K562 (cell line): ENCODE measurements at regions not wholly inside any gene's neighbourhood (a gene's known extent, or its start where the extent isn't known, plus 50 kb on each side); places are given as distances from the start of the nearest gene placed in this dataset.

Experiments
- ARHGAP35 ChIP-seq: fragments of 450-650 bp; IDR thresholded peaks from 2 replicates; pipeline ENCODE4 v1.6.1; 2018; ENCODE audit not compliant: partially characterized antibody
- ARID1B ChIP-seq: fragments of 450-650 bp; IDR thresholded peaks from 2 replicates; pipeline ENCODE4 v1.6.1; 2016; ENCODE audit warnings: antibody characterized with exemption, mild to moderate bottlenecking, inconsistent platforms
- ATF4 ChIP-seq: fragments of 450-650 bp; formaldehyde crosslinking; IDR thresholded peaks from 2 replicates; pipeline ENCODE4 v1.4.0; 2022; ENCODE audit warnings: mild to moderate bottlenecking, moderate library complexity
- BCOR ChIP-seq: fragments of 450-650 bp; IDR thresholded peaks from 2 replicates; pipeline ENCODE4 v1.6.1; 2016
- BRF2 ChIP-seq: IDR thresholded peaks from 3 replicates; pipeline ENCODE4 v1.6.1; 2011; ENCODE audit warnings: borderline replicate concordance, mild to moderate bottlenecking; ENCODE audit not compliant: insufficient read length, insufficient read depth
- CCNT2 ChIP-seq: IDR thresholded peaks from 2 replicates; pipeline ENCODE4 v1.6.1; 2011; ENCODE audit warnings: borderline replicate concordance, low read depth, mild to moderate bottlenecking, moderate library complexity, mixed read lengths, low read length; ENCODE audit not compliant: insufficient read length; ENCODE audit errors: extremely low read depth
- CREM ChIP-seq: IDR thresholded peaks from 2 replicates; pipeline ENCODE4 v1.6.1; 2014; ENCODE audit warnings: antibody characterized with exemption, low read depth
- EGR1 ChIP-seq: fragments of 450-650 bp; conservative IDR thresholded peaks from 2 replicates; pipeline ENCODE4 v1.6.1; 2017; ENCODE audit warnings: mild to moderate bottlenecking
- HDGF ChIP-seq: fragments of 450-650 bp; IDR thresholded peaks from 2 replicates; pipeline ENCODE4 v1.6.1; 2016
- JUN ChIP-seq, 2 experiments: sonication (generic) in 1 of 2; formaldehyde crosslinking in 1 of 2; IDR thresholded peaks; 2 replicates each; pipeline versions ENCODE4 v1.6.1 to v1.8.0; 2012 to 2022; ENCODE audit warnings: borderline replicate concordance in 2 of 2, mild to moderate bottlenecking in 2 of 2, improper control_type of control experiment in 1 of 2, low read depth in 1 of 2, low read length in 1 of 2, missing genetic modification reagents in 1 of 2
- L3MBTL2 ChIP-seq: fragments of 450-650 bp; IDR thresholded peaks from 2 replicates; pipeline ENCODE4 v1.6.1; 2016; ENCODE audit warnings: mild to moderate bottlenecking, moderate library complexity
- MTA2 ChIP-seq: fragments of 450-650 bp; IDR thresholded peaks from 2 replicates; pipeline ENCODE4 v1.6.1; 2016; ENCODE audit warnings: low read depth
- PTRF ChIP-seq: fragments of 450-650 bp; IDR thresholded peaks from 2 replicates; pipeline ENCODE4 v1.6.1; 2016; ENCODE audit warnings: mild to moderate bottlenecking, missing genetic modification characterization, missing compliant biosample characterization
- RNF2 ChIP-seq: sonication (generic); IDR thresholded peaks from 2 replicates; pipeline ENCODE4 v1.6.1; 2016
- SAFB ChIP-seq: fragments of 200-400 bp; formaldehyde crosslinking; IDR thresholded peaks from 2 replicates; pipeline ENCODE4 v1.6.1; 2017; ENCODE audit warnings: low read depth, low read length, borderline replicate concordance
- SLC30A9 ChIP-seq: fragments of 250-450 bp; sonication (Bioruptor Pico); IDR thresholded peaks from 2 replicates; pipeline ENCODE4 v1.8.0; 2022; ENCODE audit warnings: mild to moderate bottlenecking, moderate library complexity
- SMARCE1 ChIP-seq: fragments of 450-650 bp; IDR thresholded peaks from 2 replicates; pipeline ENCODE4 v1.7.1; 2016; ENCODE audit warnings: mild to moderate bottlenecking
- ZNF507 ChIP-seq: conservative IDR thresholded peaks from 2 replicates; pipeline ENCODE4 v1.6.1; 2017; ENCODE audit warnings: missing genetic modification characterization, missing compliant biosample characterization
- TF ChIP-seq, protein P1 (sequence below): fragments of 450-650 bp; IDR thresholded peaks from 2 replicates; pipeline ENCODE4 v1.6.1; 2016; ENCODE audit warnings: low read depth
- TF ChIP-seq, protein P2 (sequence below): fragments of 250-450 bp; sonication (Bioruptor Pico); IDR thresholded peaks from 2 replicates; pipeline ENCODE4 v1.9.0; 2021; ENCODE audit warnings: mild to moderate bottlenecking

GRCh38 chr1:181918880-181919525 is 142.5 kb downstream of the ZNF648 start (continued):
- TF ChIP-seq, protein P1, sequence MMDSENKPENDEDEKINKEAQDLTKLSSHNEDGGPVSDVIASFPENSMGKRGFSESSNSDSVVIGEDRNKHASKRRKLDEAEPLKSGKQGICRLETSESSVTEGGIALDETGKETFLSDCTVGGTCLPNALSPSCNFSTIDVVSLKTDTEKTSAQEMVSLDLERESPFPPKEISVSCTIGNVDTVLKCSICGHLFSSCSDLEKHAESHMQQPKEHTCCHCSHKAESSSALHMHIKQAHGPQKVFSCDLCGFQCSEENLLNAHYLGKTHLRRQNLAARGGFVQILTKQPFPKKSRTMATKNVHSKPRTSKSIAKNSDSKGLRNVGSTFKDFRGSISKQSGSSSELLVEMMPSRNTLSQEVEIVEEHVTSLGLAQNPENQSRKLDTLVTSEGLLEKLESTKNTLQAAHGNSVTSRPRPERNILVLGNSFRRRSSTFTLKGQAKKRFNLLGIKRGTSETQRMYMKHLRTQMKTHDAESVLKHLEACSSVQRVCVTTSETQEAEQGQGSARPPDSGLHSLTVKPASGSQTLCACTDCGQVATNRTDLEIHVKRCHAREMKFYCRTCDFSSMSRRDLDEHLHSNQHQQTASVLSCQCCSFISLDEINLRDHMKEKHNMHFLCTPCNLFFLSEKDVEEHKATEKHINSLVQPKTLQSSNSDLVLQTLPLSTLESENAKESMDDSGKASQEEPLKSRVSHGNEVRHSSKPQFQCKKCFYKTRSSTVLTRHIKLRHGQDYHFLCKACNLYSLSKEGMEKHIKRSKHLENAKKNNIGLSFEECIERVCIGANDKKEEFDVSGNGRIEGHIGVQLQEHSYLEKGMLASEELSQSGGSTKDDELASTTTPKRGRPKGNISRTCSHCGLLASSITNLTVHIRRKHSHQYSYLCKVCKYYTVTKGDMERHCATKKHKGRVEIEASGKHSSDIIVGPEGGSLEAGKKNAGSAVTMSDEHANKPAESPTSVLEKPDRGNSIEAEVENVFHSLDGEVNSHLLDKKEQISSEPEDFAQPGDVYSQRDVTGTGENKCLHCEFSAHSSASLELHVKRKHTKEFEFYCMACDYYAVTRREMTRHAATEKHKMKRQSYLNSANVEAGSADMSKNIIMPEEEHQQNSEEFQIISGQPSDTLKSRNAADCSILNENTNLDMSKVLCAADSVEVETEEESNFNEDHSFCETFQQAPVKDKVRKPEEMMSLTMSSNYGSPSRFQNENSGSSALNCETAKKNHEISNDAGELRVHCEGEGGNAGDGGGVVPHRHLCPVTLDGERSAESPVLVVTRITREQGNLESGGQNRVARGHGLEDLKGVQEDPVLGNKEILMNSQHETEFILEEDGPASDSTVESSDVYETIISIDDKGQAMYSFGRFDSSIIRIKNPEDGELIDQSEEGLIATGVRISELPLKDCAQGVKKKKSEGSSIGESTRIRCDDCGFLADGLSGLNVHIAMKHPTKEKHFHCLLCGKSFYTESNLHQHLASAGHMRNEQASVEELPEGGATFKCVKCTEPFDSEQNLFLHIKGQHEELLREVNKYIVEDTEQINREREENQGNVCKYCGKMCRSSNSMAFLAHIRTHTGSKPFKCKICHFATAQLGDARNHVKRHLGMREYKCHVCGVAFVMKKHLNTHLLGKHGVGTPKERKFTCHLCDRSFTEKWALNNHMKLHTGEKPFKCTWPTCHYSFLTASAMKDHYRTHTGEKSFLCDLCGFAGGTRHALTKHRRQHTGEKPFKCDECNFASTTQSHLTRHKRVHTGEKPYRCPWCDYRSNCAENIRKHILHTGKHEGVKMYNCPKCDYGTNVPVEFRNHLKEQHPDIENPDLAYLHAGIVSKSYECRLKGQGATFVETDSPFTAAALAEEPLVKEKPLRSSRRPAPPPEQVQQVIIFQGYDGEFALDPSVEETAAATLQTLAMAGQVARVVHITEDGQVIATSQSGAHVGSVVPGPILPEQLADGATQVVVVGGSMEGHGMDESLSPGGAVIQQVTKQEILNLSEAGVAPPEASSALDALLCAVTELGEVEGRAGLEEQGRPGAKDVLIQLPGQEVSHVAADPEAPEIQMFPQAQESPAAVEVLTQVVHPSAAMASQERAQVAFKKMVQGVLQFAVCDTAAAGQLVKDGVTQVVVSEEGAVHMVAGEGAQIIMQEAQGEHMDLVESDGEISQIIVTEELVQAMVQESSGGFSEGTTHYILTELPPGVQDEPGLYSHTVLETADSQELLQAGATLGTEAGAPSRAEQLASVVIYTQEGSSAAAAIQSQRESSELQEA, result no peak
- no peak for TF ChIP-seq BCOR
- TF ChIP-seq SAFB, result no peak
- no peak for TF ChIP-seq CCNT2
- 0 out of 2 replicates have a peak, but pooled peaks have one; percentile 11 for TF ChIP-seq ATF4 (CRISPR knock-in tag)
- no peak for TF ChIP-seq BRF2
- TF ChIP-seq EGR1, result peak; percentile 42; the same call in 1 of the 2 replicates
- peak; percentile 41; the same call in 1 of the 2 replicates for TF ChIP-seq SMARCE1
- TF ChIP-seq ZNF507 (tag), result no peak
- no peak for TF ChIP-seq CREM
- TF ChIP-seq PTRF (tag), result no peak
- peak; percentile 18; the same call in 1 of the 2 replicates for TF ChIP-seq ARID1B
- no peak for TF ChIP-seq RNF2
- TF ChIP-seq HDGF, result no peak
- no peak for TF ChIP-seq SLC30A9
- no peak for TF ChIP-seq MTA2
- TF ChIP-seq, protein P2, sequence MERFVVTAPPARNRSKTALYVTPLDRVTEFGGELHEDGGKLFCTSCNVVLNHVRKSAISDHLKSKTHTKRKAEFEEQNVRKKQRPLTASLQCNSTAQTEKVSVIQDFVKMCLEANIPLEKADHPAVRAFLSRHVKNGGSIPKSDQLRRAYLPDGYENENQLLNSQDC (CRISPR knock-in tag), result no peak
- no peak for TF ChIP-seq L3MBTL2
- no peak for TF ChIP-seq ARHGAP35
- TF ChIP-seq JUN (IDR thresholded peaks at IDR 0.05; ENCODE audit: borderline replicate concordance, low read depth, low read length), result 0 out of 2 replicates have a peak, but pooled peaks have one; percentile 31
- TF ChIP-seq JUN (CRISPR knock-in tag; IDR thresholded peaks at IDR 0.05; ENCODE audit: borderline replicate concordance), result no peak
